GM21529 (cell line): ENCODE measurements at regions not wholly inside any gene's neighbourhood (a gene's known extent, or its start where the extent isn't known, plus 50 kb on each side); places are given as distances from the start of the nearest gene placed in this dataset.
"Not testable (repeated sequence)": the region's sequence is repeated elsewhere in the genome, so short reads cannot be mapped to it uniquely, and the experiment has no call there.

Source experiments
- ATAC-seq: cut with Tn5 transposase; IDR thresholded peaks from one replicate; pipeline ENCODE4 v1.9.1; 2021; ENCODE audit not compliant: unreplicated experiment

DNA sequence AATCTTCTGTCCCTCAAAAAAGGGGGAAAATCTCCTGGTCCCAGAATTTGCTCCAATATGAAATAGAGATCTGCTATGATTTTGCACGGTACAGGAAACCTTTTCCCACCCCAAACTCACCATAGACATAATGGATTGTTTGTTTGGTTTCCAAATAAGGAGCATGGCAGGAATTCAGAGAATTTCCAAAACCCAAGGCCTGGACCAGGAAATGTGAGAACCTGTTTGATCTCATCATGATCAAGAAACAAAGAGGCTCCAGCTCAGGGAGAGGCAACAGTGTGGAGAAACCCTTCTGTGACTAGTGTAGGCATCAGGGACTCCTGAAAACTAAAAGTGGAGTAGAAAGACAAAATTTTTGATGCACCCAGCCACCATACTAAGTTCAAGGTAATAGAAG, 1548.1 kb upstream of the LRRTM3 start:
- ATAC-seq: no peak

DNA sequence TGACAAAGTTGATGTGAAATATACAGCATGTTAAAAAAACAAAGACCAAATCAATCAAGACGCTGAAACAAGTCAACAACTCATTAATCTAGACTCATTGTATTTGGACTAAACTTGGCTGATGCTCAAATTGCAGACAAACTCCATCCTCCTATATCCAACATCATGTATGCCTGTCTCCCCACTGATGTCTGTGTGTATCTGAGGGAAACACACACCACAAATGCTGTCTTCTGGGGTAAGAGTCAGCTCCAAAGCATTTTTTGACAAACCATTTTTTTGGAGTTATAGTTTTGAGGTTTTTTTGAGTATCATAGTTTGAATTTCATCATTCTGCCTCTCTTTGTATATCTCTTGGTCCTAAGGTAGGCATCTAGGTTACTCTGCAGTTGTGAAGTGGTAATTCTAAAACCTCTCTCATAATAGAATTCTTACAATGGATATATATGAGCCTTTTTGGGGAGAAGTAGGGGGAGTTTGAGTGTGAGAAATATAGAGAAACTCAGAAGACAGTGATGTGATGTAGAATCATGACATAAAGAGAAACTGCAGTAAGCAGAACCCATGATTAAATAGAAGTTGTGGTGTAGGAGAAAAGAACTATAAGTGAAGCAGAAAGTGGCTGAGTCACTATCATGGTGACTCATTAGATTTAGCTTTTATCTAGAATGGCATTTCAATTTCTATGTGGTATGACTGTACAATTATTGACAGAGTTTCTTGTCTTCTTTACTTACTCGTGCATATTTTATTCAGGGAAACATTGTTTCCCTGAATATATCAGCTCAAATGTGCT, 1531.1 kb upstream of the LRRTM3 start:
- ATAC-seq: no peak

DNA sequence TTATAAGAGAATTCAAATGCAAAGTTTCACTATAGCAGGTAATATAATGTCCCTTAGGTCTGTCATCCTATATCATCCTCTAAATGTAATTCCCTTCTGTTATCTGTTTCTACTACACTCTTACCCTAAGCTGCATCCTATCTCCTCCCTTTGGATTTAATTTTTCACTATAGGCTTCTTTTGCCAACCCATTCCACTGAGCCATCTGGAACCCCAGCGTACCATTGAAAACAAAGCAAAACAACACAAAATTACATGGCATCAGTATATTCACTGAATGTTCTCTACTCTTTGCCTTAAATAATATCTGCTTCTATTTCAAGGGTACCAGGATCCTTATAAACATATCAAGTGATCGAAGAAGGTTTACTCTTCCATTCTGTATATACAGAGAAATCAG, 1530.2 kb upstream of the LRRTM3 start:
- ATAC-seq: no peak

GRCh38 chr10:65396997-65397396, 1528.8 kb upstream of the LRRTM3 start:
- ATAC-seq: no peak

- ATAC-seq: no peak
Measured at GRCh38 chr10:65408401-65408800, 1517.4 kb upstream of the LRRTM3 start.

DNA sequence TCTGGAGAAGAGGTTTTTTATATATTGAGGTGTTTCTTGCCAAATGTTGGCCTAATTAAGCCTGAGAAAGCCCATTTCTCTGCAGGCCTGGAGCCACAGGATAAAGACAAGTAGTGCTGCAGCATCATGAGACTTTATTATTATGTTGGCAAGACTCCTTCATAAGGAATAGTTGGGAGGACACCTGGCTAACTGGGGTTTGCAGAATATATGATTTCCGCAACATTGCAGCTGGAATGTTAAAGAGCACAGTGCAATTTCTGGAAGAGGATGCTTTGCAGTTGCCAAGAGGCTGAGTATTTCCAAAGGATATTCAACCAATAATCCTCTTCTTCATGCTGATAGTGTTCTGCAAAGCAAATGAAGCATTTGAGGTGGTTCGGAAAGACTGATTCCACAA, 1512.8 kb upstream of the LRRTM3 start:
- ATAC-seq: no peak

- ATAC-seq: no peak
Measured at GRCh38 chr10:65415318-65415717, 1510.5 kb upstream of the LRRTM3 start.

DNA sequence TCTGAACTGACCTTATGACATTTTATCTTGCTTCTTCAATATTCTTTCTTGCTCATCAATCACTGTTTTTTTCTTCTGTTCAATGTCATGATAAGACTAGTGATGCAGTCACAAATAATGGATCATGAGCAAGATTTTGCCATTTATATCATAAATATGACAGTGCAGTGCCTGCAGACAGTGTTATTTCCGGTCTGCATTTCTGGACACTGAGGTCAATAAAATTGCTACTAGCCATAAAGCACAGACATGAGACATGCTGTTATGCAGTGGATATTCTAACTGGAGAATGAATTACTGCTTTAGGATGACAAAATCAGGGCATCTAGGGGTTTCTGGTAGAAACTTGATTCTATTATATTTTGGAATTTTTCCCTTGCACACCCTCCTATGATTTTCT, 1509.7 kb upstream of the LRRTM3 start:
- ATAC-seq: no peak

DNA sequence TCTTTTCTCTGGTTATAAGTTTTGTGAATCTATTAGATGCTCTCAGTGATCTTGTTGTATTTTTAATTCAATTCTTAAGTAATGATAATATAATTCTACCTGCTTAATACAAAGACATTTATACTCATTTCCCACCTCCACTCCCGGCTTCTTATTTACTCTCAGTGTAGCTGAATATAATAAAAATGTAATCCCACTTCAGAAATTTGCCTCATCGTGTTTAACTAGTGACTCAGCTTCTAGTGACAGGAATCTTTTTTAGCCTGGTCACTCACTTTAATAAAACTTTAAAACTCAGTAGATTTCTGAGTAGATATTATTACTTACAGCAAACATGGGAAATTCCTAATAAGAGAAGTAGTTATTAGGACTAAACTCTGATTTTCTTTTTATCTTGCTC, 1506.2 kb upstream of the LRRTM3 start:
- ATAC-seq: no peak

GRCh38 chr10:65423043-65423442, 1502.8 kb upstream of the LRRTM3 start:
- ATAC-seq: no peak

GRCh38 chr10:65429381-65429780, 1496.5 kb upstream of the LRRTM3 start:
- not testable (repeated sequence) for ATAC-seq

DNA sequence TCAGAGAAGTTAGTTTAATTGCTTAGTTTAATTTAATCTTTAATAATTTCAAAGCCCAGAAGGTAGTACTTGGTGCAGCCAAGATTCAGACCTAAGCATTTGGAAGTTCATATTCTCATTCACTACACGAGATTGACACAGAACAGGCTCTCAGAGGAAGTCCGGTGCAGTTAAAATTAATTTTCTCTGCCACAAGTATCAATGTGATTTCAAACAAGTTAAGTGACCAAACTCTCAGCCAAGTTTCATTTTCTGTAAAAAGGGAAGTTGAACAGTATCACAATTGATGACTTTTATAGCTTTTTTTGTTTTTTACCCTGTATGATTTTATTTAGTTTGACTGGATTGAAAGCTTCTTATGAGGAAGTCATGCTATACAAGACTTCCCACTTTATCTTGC, 1494.9 kb upstream of the LRRTM3 start:
- ATAC-seq: no peak

GRCh38 chr10:65470986-65471385, 1454.8 kb upstream of the LRRTM3 start:
- ATAC-seq: no peak

DNA sequence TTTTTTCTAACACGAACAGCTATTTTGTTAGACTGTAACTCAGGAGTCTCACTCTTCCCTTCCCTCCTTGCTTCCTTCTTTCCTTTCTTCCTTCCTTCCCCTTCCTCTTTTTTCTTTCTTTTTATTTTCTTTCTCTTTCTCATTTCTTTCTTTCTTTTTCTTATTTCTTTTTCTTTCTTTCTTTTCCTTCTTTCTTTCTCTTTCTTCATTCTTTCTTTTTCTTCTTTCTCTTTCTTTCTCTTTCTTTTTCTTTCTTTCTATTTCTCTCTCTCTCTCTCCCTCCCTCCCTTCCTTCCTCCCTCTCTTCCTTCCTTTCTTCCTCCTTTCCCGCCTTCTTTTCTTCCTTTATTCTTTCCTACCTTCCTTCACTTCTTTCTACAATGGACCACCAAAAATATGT, 1443.0 kb upstream of the LRRTM3 start:
- ATAC-seq: no peak

DNA sequence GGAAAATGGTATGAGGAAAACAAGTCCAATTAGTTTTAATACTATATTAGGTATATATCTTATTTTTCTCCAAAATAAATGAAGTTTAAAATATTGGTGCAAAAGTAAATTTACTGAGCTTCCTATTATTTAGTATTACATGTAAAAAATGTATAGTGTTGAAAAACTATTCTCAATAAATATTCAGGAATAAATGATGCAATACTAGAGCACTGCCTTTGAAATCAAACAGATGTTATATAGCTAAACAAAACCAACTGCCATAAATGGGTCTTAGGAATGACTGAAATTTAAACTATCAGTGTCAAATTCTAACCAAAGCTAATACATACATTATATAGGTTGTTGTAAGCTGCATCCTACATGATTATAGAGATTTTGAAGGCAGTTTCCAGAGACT, 1434.0 kb upstream of the LRRTM3 start:
- no peak for ATAC-seq

- ATAC-seq: no peak
Measured at GRCh38 chr10:65496541-65496940, 1429.3 kb upstream of the LRRTM3 start.

- ATAC-seq: no peak
Measured at GRCh38 chr10:65497837-65498236, 1428.0 kb upstream of the LRRTM3 start.

- ATAC-seq: no peak
Measured at GRCh38 chr10:65500716-65501115, 1425.1 kb upstream of the LRRTM3 start.

- ATAC-seq: no peak
Measured at GRCh38 chr10:65501259-65501658, 1424.6 kb upstream of the LRRTM3 start.

GRCh38 chr10:65518379-65518778, 1407.5 kb upstream of the LRRTM3 start:
- ATAC-seq: no peak

DNA sequence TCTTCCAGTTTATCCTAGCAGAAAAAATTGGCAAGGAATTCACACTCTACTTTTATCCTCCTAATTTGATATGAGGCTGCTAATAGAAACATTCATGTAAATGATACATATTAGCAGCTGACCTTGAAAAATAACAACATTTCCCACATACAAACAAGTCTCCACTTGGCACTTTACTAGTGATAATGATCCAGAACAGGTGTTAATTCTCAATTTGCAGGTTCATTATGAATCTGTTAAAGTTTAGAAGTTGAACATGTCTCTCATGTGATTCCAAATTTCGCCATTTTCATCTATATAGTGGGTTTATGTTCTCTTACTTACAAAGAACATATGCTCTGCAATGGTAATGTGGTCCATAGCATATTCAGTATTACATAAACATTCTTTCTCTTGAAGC, 1396.8 kb upstream of the LRRTM3 start:
- ATAC-seq: no peak

DNA sequence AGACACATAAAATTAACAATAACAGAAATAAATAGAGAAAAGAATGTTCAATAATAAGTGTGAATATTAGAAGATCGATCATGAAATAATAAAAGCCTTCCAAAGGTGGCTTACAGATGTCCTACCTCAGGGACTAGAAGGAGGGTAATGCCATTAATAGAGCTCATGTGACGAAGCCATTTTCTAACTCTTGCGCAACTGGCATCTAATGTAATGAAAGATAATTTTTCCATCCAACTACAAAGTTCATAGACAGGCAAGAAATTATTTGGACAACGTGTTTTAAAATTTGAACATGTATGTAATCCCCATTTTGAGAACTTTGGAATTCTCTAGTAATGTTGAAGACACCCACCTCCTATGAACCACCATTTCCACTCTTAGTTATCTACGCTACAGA, 1394.3 kb upstream of the LRRTM3 start:
- no peak for ATAC-seq

DNA sequence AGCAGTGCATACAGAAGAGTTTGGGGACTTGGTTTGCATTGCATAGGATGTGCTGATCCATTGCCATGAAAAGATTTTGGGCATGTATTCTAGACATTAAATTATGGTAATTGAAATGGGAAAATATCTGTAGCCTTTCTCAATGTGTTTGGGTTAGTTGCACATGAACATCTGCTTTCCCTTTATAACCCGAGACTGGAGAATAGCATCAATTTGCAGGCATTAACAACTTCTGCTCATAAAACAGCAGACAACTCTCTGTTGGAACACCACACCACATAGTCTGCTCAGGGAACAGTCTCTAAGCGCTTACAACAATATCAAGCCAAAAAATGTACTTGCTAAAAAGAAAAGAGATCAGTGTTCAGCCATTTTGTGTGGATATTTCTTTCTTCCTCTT, 1391.1 kb upstream of the LRRTM3 start:
- no peak for ATAC-seq
